ENCODE measurements at regions not wholly inside any gene's neighbourhood (a gene's known extent, or its start where the extent isn't known, plus 50 kb on each side); places are given as distances from the start of the nearest gene placed in this dataset.

- WGBS (ENCODE audit: insufficient coverage, low coverage, missing lambda C conversion rate): no CpG with 5 or more reads among the region's 1 CpG
- no TSS peak for BruUV-seq (replicated peaks)
- Histone ChIP-seq H4K20me1 (replicated peaks; ENCODE audit: control insufficient read depth, insufficient read depth, low read length) (no peaks in the 10 kb centered on the region), H3K79me2 (ENCODE audit: control insufficient read depth, insufficient read depth, low read length) (no peaks in the 10 kb centered on the region), H3K9me3 (replicated peaks; ENCODE audit: control insufficient read depth, insufficient read depth, low read depth, low read length) (no peaks in the 10 kb centered on the region), H3K4me1 (replicated peaks in 1 of 2; ENCODE audit: control insufficient read depth in 2 of 2, insufficient read depth in 2 of 2, low read length in 2 of 2) (no peaks in the 10 kb centered on the region), H3K9ac (ENCODE audit: insufficient read depth in 1 of 2, low read depth in 2 of 2, low read length in 2 of 2) (no peak overlapping the region), H3K27me3 (ENCODE audit: control insufficient read depth in 2 of 2, insufficient read depth in 2 of 2, low read length in 2 of 2) (no peaks in the 10 kb centered on the region), H3K36me3 (ENCODE audit: control insufficient read depth, insufficient read depth, low read length) (no peaks in the 10 kb centered on the region), H3K4me2 (ENCODE audit: insufficient read depth, low read length) (no peak overlapping the region), H2AFZ (ENCODE audit: low read depth, low read length) (no peak overlapping the region), H3K9me1 (ENCODE audit: control insufficient read depth, insufficient read depth, low read length) (no peaks in the 10 kb centered on the region), H3K27ac (ENCODE audit: extremely low read depth, low read depth, low read length) (no peak overlapping the region), H3K4me3 (no peak overlapping the region)
- DNase-seq (ENCODE audit: extremely low read depth in 1 of 4, low spot score in 3 of 4) (no peak), ATAC-seq (no peak), FAIRE-seq (no peak)
- no peak for TF ChIP-seq ZNF134 (CRISPR knock-in tag; conservative IDR thresholded peaks at IDR 0.05)
- TF ChIP-seq RNF2 (IDR thresholded peaks at IDR 0.05): no peak
- TF ChIP-seq SNAPC5 (CRISPR knock-in tag; IDR thresholded peaks at IDR 0.05): no peak
- TF ChIP-seq NFE2L1 (tag; IDR thresholded peaks at IDR 0.05; ENCODE audit: borderline replicate concordance, low read depth): no peak
- no peak for TF ChIP-seq NBN (IDR thresholded peaks at IDR 0.05; ENCODE audit: low read depth)
- ChIA-PET POLR2A (no interaction called here), CTCF (ENCODE audit: low intra/inter-chr PET ratio) (no interaction called here)
- intact Hi-C loops (cut with micrococcal nuclease) (no loop called here), in situ Hi-C loops (cut with MboI) (no loop called here)
Observed at GRCh38 chr1:218611916-218612585, 266.9 kb downstream of the TGFB2 start.

GRCh38 chr1:218613105-218613504, 268.0 kb downstream of the TGFB2 start:
- intact Hi-C loops (cut with micrococcal nuclease): no loop called here
- no peak for ATAC-seq
- Histone ChIP-seq H3K27me3 (ENCODE audit: control insufficient read depth in 2 of 2, insufficient read depth in 2 of 2, low read length in 2 of 2) (no peaks in the 10 kb centered on the region), H3K27ac (ENCODE audit: extremely low read depth, low read depth, low read length) (no peak overlapping the region), H3K9me1 (ENCODE audit: control insufficient read depth, insufficient read depth, low read length) (no peaks in the 10 kb centered on the region), H4K20me1 (replicated peaks; ENCODE audit: control insufficient read depth, insufficient read depth, low read length) (no peaks in the 10 kb centered on the region), H3K79me2 (ENCODE audit: control insufficient read depth, insufficient read depth, low read length) (no peaks in the 10 kb centered on the region), H3K9ac (ENCODE audit: insufficient read depth in 1 of 2, low read depth in 2 of 2, low read length in 2 of 2) (no peak overlapping the region), H3K4me3 (no peak overlapping the region), H2AFZ (ENCODE audit: low read depth, low read length) (no peak overlapping the region), H3K9me3 (replicated peaks; ENCODE audit: control insufficient read depth, insufficient read depth, low read depth, low read length) (no peaks in the 10 kb centered on the region), H3K36me3 (ENCODE audit: control insufficient read depth, insufficient read depth, low read length) (no peaks in the 10 kb centered on the region), H3K4me2 (ENCODE audit: insufficient read depth, low read length) (no peak overlapping the region), H3K4me1 (replicated peaks in 1 of 2; ENCODE audit: control insufficient read depth in 2 of 2, insufficient read depth in 2 of 2, low read length in 2 of 2) (no peaks in the 10 kb centered on the region)
- ChIA-PET CTCF (ENCODE audit: low intra/inter-chr PET ratio) (no interaction called here), POLR2A (no interaction called here)
- no peak for DNase-seq (ENCODE audit: extremely low read depth in 1 of 4, low spot score in 3 of 4)
- WGBS (ENCODE audit: insufficient coverage, low coverage, missing lambda C conversion rate): 3% methylated on average over 2 of the region's 2 CpGs
- FAIRE-seq: no peak
- in situ Hi-C loops (cut with MboI): no loop called here
- BruUV-seq (replicated peaks): no TSS peak
- TF ChIP-seq ZNF740 (CRISPR knock-in tag; IDR thresholded peaks at IDR 0.05): no peak
- no peak for TF ChIP-seq ZNF740 (tag; IDR thresholded peaks at IDR 0.05)
- TF ChIP-seq SFPQ (IDR thresholded peaks at IDR 0.05; ENCODE audit: low read depth, low read length): no peak
- no peak for TF ChIP-seq JUNB (CRISPR knock-in tag; conservative IDR thresholded peaks at IDR 0.05)
- no peak for TF ChIP-seq NFE2L1 (tag; IDR thresholded peaks at IDR 0.05; ENCODE audit: borderline replicate concordance, low read depth)
